SU-DHL-6 (cell line): ENCODE measurements at regions not wholly inside any gene's neighbourhood (a gene's known extent, or its start where the extent isn't known, plus 50 kb on each side); places are given as distances from the start of the nearest gene placed in this dataset.

Source experiments
- H2AFZ ChIP-seq: fragments of 200-600 bp; sonication (generic); 2 replicates; pipeline ENCODE4 v1.6.1; 2014; ENCODE audit warnings: low read depth, mild to moderate bottlenecking, moderate library complexity, mixed read lengths, antibody characterized with exemption, low read length; ENCODE audit not compliant: severe bottlenecking
- H3F3A ChIP-seq: fragments of 200-600 bp; shearing (Covaris generic); 2 replicates; pipeline ENCODE4 v1.6.0; 2016; ENCODE audit warnings: antibody characterized with exemption, mild to moderate bottlenecking; ENCODE audit not compliant: insufficient read depth
- H3K27ac ChIP-seq: fragments of 200-600 bp; sonication (generic); 2 replicates; pipeline ENCODE4 v1.5.1; 2016; ENCODE audit warnings: low read depth, mild to moderate bottlenecking, low read length, moderate library complexity, mixed read lengths
- H3K27me3 ChIP-seq: fragments of 200-600 bp; sonication (generic), shearing (Covaris generic); 2 replicates; pipeline ENCODE4 v1.6.0; 2014; ENCODE audit warnings: mild to moderate bottlenecking, low read length
- H3K36me3 ChIP-seq: fragments of 200-600 bp; sonication (generic); 2 replicates; pipeline ENCODE4 v1.6.1; 2014; ENCODE audit warnings: mild to moderate bottlenecking, low read length, mixed read lengths
- H3K4me2 ChIP-seq: fragments of 300-600, 200-600 bp; shearing (Covaris generic), sonication (generic); 2 replicates; pipeline ENCODE4 v1.6.0; 2014; ENCODE audit warnings: low read length, low read depth, mild to moderate bottlenecking; ENCODE audit not compliant: poor library complexity, severe bottlenecking
- H3K4me3 ChIP-seq: fragments of 200-600 bp; sonication (generic); 2 replicates; pipeline ENCODE4 v1.5.1; 2014; ENCODE audit warnings: antibody characterized with exemption, low read length, mild to moderate bottlenecking, mixed read lengths; ENCODE audit not compliant: insufficient read depth, poor library complexity, severe bottlenecking
- H3K79me2 ChIP-seq: fragments of 200-600 bp; sonication (generic); 2 replicates; pipeline ENCODE4 v1.6.1; 2014; ENCODE audit warnings: mild to moderate bottlenecking, low read length, moderate library complexity; ENCODE audit not compliant: insufficient read depth
- H3K9ac ChIP-seq: fragments of 200-600 bp; sonication (generic); 2 replicates; pipeline ENCODE4 v1.7.0; 2014; ENCODE audit warnings: mild to moderate bottlenecking, low read length
- H3K9me2 ChIP-seq: fragments of 200-600 bp; sonication (generic); replicated peaks from 2 replicates; pipeline ENCODE4 v1.6.1; 2014; ENCODE audit warnings: low read length; ENCODE audit not compliant: insufficient read depth
- H3K9me3 ChIP-seq: fragments of 200-600 bp; sonication (generic); 2 replicates; pipeline ENCODE4 v1.6.1; 2014; ENCODE audit warnings: low read length, mixed read lengths; ENCODE audit not compliant: insufficient read depth
- H4K20me1 ChIP-seq: fragments of 200-600 bp; sonication (generic); 2 replicates; pipeline ENCODE4 v1.6.1; 2014; ENCODE audit warnings: low read depth, mild to moderate bottlenecking, antibody characterized with exemption, low read length, moderate library complexity, mixed read lengths
- CTCF ChIP-seq: fragments of 200-600 bp; sonication (generic); IDR thresholded peaks from one replicate; pipeline ENCODE4 v1.5.1; 2017; ENCODE audit warnings: antibody characterized with exemption, mild to moderate bottlenecking, low read length, moderate library complexity; ENCODE audit not compliant: insufficient read depth, poor library complexity, severe bottlenecking
- EZH2phosphoT487 ChIP-seq: fragments of 200-600 bp; sonication (generic), shearing (Covaris generic); conservative IDR thresholded peaks from 2 replicates; pipeline ENCODE4 v1.6.1; 2018; ENCODE audit warnings: mild to moderate bottlenecking, antibody characterized with exemption, low read length, moderate library complexity, mixed read lengths

DNA sequence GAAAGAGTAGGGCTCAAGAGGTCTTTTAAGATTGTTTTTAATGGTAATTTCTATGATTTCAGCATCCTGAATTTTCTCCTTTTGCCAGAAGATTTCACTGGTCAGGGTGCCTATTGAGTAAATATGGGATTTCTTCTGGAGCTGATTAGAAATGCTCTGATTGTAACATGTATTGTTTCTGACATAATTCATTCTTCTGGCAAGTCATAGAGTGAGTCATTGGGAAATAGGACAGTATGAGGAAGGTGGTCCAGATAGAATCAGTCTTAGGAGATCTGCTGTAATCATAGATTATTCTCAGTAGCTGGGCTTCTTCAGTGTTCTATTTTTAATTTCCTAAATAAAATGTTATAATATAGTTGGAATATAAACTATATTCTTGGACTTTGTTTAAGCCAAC is 182.0 kb upstream of the NAV3 start:
- Histone ChIP-seq H3F3A (no peaks in the 10 kb centered on the region), H3K9me2 (no peaks in the 10 kb centered on the region), H3K4me2 (no peak overlapping the region), H3K79me2 (no peaks in the 10 kb centered on the region), H3K36me3 (no peaks in the 10 kb centered on the region), H3K27me3 (no peaks in the 10 kb centered on the region), H3K27ac (no peak overlapping the region), H2AFZ (no peak overlapping the region), H4K20me1 (no peaks in the 10 kb centered on the region), H3K4me3 (no peak overlapping the region), H3K9ac (no peak overlapping the region), H3K9me3 (no peaks in the 10 kb centered on the region)
- TF ChIP-seq CTCF: no peak
- no peak for TF ChIP-seq EZH2phosphoT487

- no peak overlapping the region for H3K27ac ChIP-seq
- no peak overlapping the region for H3K4me3 ChIP-seq
- no peaks in the 10 kb centered on the region for H3K79me2 ChIP-seq
- no peaks in the 10 kb centered on the region for H4K20me1 ChIP-seq
- no peaks in the 10 kb centered on the region for H3K9me3 ChIP-seq
- no peaks in the 10 kb centered on the region for H3K36me3 ChIP-seq
- H3K9ac ChIP-seq: no peak overlapping the region
- no peaks in the 10 kb centered on the region for H3K27me3 ChIP-seq
- H3K4me2 ChIP-seq: no peak overlapping the region
- TF ChIP-seq CTCF (no peak), EZH2phosphoT487 (no peak)
- H2AFZ ChIP-seq: no peak overlapping the region
- H3K9me2 ChIP-seq: no peaks in the 10 kb centered on the region
- H3F3A ChIP-seq: no peaks in the 10 kb centered on the region
Observed at GRCh38 chr12:77645966-77646598, 184.6 kb upstream of the NAV3 start.

- no peak overlapping the region for H3K9ac ChIP-seq
- H3K27ac ChIP-seq: no peak overlapping the region
- H4K20me1 ChIP-seq: no peaks in the 10 kb centered on the region
Observed at GRCh38 chr12:77644915-77645605, 185.6 kb upstream of the NAV3 start.

More at GRCh38 chr12:77644915-77645605, 185.6 kb upstream of the NAV3 start:
- H3K36me3 ChIP-seq: no peaks in the 10 kb centered on the region
- no peak overlapping the region for H3K4me2 ChIP-seq
- no peak overlapping the region for H2AFZ ChIP-seq
- no peaks in the 10 kb centered on the region for H3K27me3 ChIP-seq
- H3K4me3 ChIP-seq: no peak overlapping the region
- TF ChIP-seq CTCF (no peak), EZH2phosphoT487 (no peak)
- H3K9me2 ChIP-seq: no peaks in the 10 kb centered on the region
- no peaks in the 10 kb centered on the region for H3F3A ChIP-seq
- H3K79me2 ChIP-seq: no peaks in the 10 kb centered on the region
- H3K9me3 ChIP-seq: no peaks in the 10 kb centered on the region
